H1 (cell line): ENCODE measurements at regions not wholly inside any gene's neighbourhood (a gene's known extent, or its start where the extent isn't known, plus 50 kb on each side); places are given as distances from the start of the nearest gene placed in this dataset.

Experiments used
- CTCF ChIA-PET: fragments of 300-600 bp; sonication (Branson Sonifier 250); formaldehyde crosslinking; loops from one replicate; lab custom pipeline; 2021; ENCODE audit not compliant: partially characterized antibody; lab: Charles Lee
- POLR2A ChIA-PET: fragments of 300-600 bp; sonication (Branson Sonifier 250); formaldehyde crosslinking; loops from one replicate; lab custom pipeline; 2021; ENCODE audit warnings: inconsistent platforms; ENCODE audit not compliant: partially characterized antibody; lab: Charles Lee
- DNase-seq, 2 experiments: peaks; one replicate each; pipeline versions ENCODE4 v3.0.0 to v3.0.0-alpha.2; 2010 to 2022; ENCODE audit warnings: low spot score in 2 of 2, low read depth in 1 of 2, mixed read lengths in 1 of 2
- FAIRE-seq: peaks from 2 replicates; lab custom pipeline; 2011; peaks lifted over from hg19 to GRCh38; lab: Jason Lieb, UNC
- H2AFZ ChIP-seq: 2 replicates; pipeline ENCODE4 v1.8.1; 2012; ENCODE audit warnings: low read length, inconsistent platforms
- H2AK5ac ChIP-seq: 2 replicates; pipeline ENCODE4 v1.6.1; 2013; ENCODE audit warnings: low read depth, low read length
- H2BK120ac ChIP-seq: replicated peaks from 2 replicates; pipeline ENCODE3; 2013; ENCODE audit warnings: low read depth, low read length, inconsistent platforms
- H2BK12ac ChIP-seq: 2 replicates; pipeline ENCODE4 v1.6.1; 2013; ENCODE audit warnings: low read depth, low read length
- H2BK15ac ChIP-seq: 2 replicates; pipeline ENCODE4 v1.6.1; 2013; ENCODE audit warnings: low read length
- H2BK20ac ChIP-seq: 2 replicates; pipeline ENCODE4 v1.6.1; 2013; ENCODE audit warnings: low read length
- H2BK5ac ChIP-seq: 2 replicates; pipeline ENCODE4 v1.6.1; 2013; ENCODE audit warnings: low read depth, low read length
- H3K14ac ChIP-seq: 2 replicates; pipeline ENCODE4 v1.6.1; 2013; ENCODE audit warnings: inconsistent platforms; ENCODE audit not compliant: insufficient read length
- H3K18ac ChIP-seq: 2 replicates; pipeline ENCODE4 v1.6.1; 2013; ENCODE audit warnings: low read length; ENCODE audit errors: extremely low read depth
- H3K23ac ChIP-seq: 2 replicates; pipeline ENCODE4 v1.6.1; 2013; ENCODE audit warnings: inconsistent platforms; ENCODE audit not compliant: insufficient read length
- H3K23me2 ChIP-seq: 2 replicates; pipeline ENCODE4 v1.6.1; 2013; ENCODE audit warnings: low read depth, low read length
- H3K27ac ChIP-seq: 2 replicates; pipeline ENCODE4 v1.6.1; 2011; ENCODE audit warnings: low read depth, low read length, inconsistent platforms
- H3K27me3 ChIP-seq, 4 experiments: replicated peaks in 1 of 4; 1 replicate in 1 of 4; 2 replicates in 3 of 4; pipeline versions ENCODE4 v1.6.1 to v1.8.1; 2011 to 2013; ENCODE audit warnings: low read length in 3 of 4, mild to moderate bottlenecking in 3 of 4, inconsistent platforms in 2 of 4, mixed read lengths in 2 of 4, moderate library complexity in 1 of 4; ENCODE audit not compliant: control insufficient read depth in 3 of 4, insufficient read depth in 3 of 4; ENCODE audit errors: extremely low read depth in 1 of 4
- H3K36me3 ChIP-seq, 4 experiments: 2 replicates each; pipeline versions ENCODE4 v1.6.1 to v1.8.1; 2011 to 2013; ENCODE audit warnings: mild to moderate bottlenecking in 4 of 4, low read length in 3 of 4, moderate library complexity in 2 of 4, control low read depth in 1 of 4, inconsistent platforms in 1 of 4; ENCODE audit not compliant: insufficient read depth in 4 of 4, control insufficient read depth in 2 of 4
- H3K4ac ChIP-seq: replicated peaks from 2 replicates; pipeline ENCODE3; 2013; ENCODE audit warnings: low read length, low read depth, mixed read lengths, inconsistent platforms; ENCODE audit not compliant: insufficient read length
- H3K4me1 ChIP-seq, 4 experiments: replicated peaks in 1 of 4; 1 replicate in 1 of 4; 2 replicates in 3 of 4; pipeline versions ENCODE4 v1.6.1 to v1.8.1; 2011 to 2013; ENCODE audit warnings: low read length in 3 of 4, inconsistent platforms in 2 of 4, mixed read lengths in 1 of 4; ENCODE audit not compliant: insufficient read depth in 4 of 4, control insufficient read depth in 3 of 4
- H3K4me2 ChIP-seq, 2 experiments: 2 replicates each; pipeline versions ENCODE4 v1.6.1 to v1.8.1; 2011 to 2013; ENCODE audit warnings: low read depth in 2 of 2, low read length in 2 of 2, control low read depth in 1 of 2, inconsistent platforms in 1 of 2, mild to moderate bottlenecking in 1 of 2; ENCODE audit not compliant: insufficient read depth in 1 of 2
- H3K4me3 ChIP-seq, 4 experiments: fragments of 200-600, 300-600 bp in 1 of 4; sonication (generic), shearing (Covaris generic), sonication (Bioruptor Twin) in 1 of 4; 2 replicates each; pipeline versions ENCODE4 v1.5.1 to v1.8.1; 2011 to 2016; ENCODE audit warnings: low read length in 4 of 4, low read depth in 3 of 4, control low read depth in 2 of 4, inconsistent platforms in 2 of 4, mild to moderate bottlenecking in 2 of 4, mixed read lengths in 1 of 4, moderate library complexity in 1 of 4; ENCODE audit not compliant: insufficient read depth in 2 of 4; ENCODE audit errors: extremely low read depth in 1 of 4
- H3K56ac ChIP-seq: replicated peaks from 2 replicates; pipeline ENCODE3; 2013; ENCODE audit warnings: low read depth, mild to moderate bottlenecking, mixed read lengths, low read length, inconsistent platforms; ENCODE audit not compliant: insufficient read length
- H3K79me1 ChIP-seq: 2 replicates; pipeline ENCODE4 v1.6.1; 2013; ENCODE audit warnings: low read depth, low read length, control low read depth
- H3K79me2 ChIP-seq, 2 experiments: 2 replicates each; pipeline versions ENCODE4 v1.6.1 to v1.8.1; 2012 to 2013; ENCODE audit warnings: low read length in 2 of 2, mild to moderate bottlenecking in 2 of 2, inconsistent platforms in 1 of 2; ENCODE audit not compliant: insufficient read depth in 2 of 2, control insufficient read depth in 1 of 2
- H3K9ac ChIP-seq, 4 experiments: replicated peaks in 1 of 4; 1 replicate in 1 of 4; 2 replicates in 3 of 4; pipeline versions ENCODE4 v1.6.1 to v1.8.1; 2011 to 2013; ENCODE audit warnings: low read depth in 3 of 4, low read length in 3 of 4, control low read depth in 2 of 4, mild to moderate bottlenecking in 2 of 4, moderate library complexity in 2 of 4, inconsistent platforms in 1 of 4; ENCODE audit errors: extremely low read depth in 1 of 4
- H3K9me3 ChIP-seq, 2 experiments: 2 replicates each; pipeline versions ENCODE4 v1.6.1 to v1.8.1; 2012 to 2013; ENCODE audit warnings: mild to moderate bottlenecking in 2 of 2, moderate library complexity in 2 of 2, control low read depth in 1 of 2, inconsistent platforms in 1 of 2, low read depth in 1 of 2, low read length in 1 of 2, mixed read lengths in 1 of 2; ENCODE audit not compliant: insufficient read depth in 2 of 2
- H4K20me1 ChIP-seq, 2 experiments: replicated peaks in 1 of 2; 2 replicates each; pipeline versions ENCODE3 to v1.8.1; 2011 to 2013; ENCODE audit warnings: inconsistent platforms in 2 of 2, low read length in 2 of 2, mild to moderate bottlenecking in 1 of 2; ENCODE audit not compliant: insufficient read depth in 2 of 2, control insufficient read depth in 1 of 2
- H4K5ac ChIP-seq: 2 replicates; pipeline ENCODE4 v1.6.1; 2013; ENCODE audit warnings: low read length, low read depth, mixed read lengths, inconsistent platforms; ENCODE audit not compliant: insufficient read length
- H4K8ac ChIP-seq: 2 replicates; pipeline ENCODE4 v1.8.0; 2013; ENCODE audit warnings: mild to moderate bottlenecking, moderate library complexity, low read length, inconsistent platforms; ENCODE audit not compliant: insufficient read depth; ENCODE audit errors: extremely low read depth
- H4K91ac ChIP-seq: replicated peaks from 2 replicates; pipeline ENCODE3; 2013; ENCODE audit warnings: low read length, mixed read lengths, inconsistent platforms; ENCODE audit not compliant: insufficient read length
- CEBPB ChIP-seq: IDR thresholded peaks from 2 replicates; pipeline ENCODE4 v1.6.1; 2012; ENCODE audit warnings: low read depth, low read length
- CHD2 ChIP-seq: IDR thresholded peaks from 2 replicates; pipeline ENCODE4 v1.6.1; 2012; ENCODE audit warnings: low read length, improper control_type of control experiment
- CTCF ChIP-seq, 3 experiments: IDR thresholded peaks; 1 replicate in 2 of 3; 2 replicates in 1 of 3; pipeline versions ENCODE4 v1.5.1 to v1.6.1; 2011; ENCODE audit warnings: low read length in 3 of 3, mild to moderate bottlenecking in 3 of 3, inconsistent platforms in 2 of 3, low read depth in 1 of 3, moderate library complexity in 1 of 3; ENCODE audit not compliant: insufficient read depth in 1 of 3; ENCODE audit errors: control extremely low read depth in 1 of 3
- HDAC6 ChIP-seq: IDR thresholded peaks from one replicate; pipeline ENCODE4 v1.7.1; 2012; ENCODE audit warnings: low read depth, mild to moderate bottlenecking, inconsistent platforms, low read length, moderate library complexity
- POLR2A ChIP-seq, 2 experiments: IDR thresholded peaks; 1 replicate in 1 of 2; 2 replicates in 1 of 2; pipeline ENCODE4 v1.6.1; 2011; ENCODE audit warnings: low read depth in 2 of 2, low read length in 2 of 2, mild to moderate bottlenecking in 2 of 2; ENCODE audit errors: control extremely low read depth in 1 of 2
- TAF7 ChIP-seq: optimal IDR thresholded peaks from 2 replicates; pipeline ENCODE3; 2011; ENCODE audit warnings: low read depth, mild to moderate bottlenecking, inconsistent platforms, low read length, moderate library complexity, borderline replicate concordance
- TEAD4 ChIP-seq: IDR thresholded peaks from 2 replicates; pipeline ENCODE4 v1.6.1; 2012; ENCODE audit warnings: low read depth, low read length, inconsistent platforms, mixed read lengths
- USF2 ChIP-seq: IDR thresholded peaks from 2 replicates; pipeline ENCODE4 v1.6.1; 2011; ENCODE audit warnings: low read length, improper control_type of control experiment
- WGBS, 2 experiments: shearing (Covaris generic) in 1 of 2; methylation state at CpG; one replicate each; pipeline versions ENCODE4 v1.1.6 to v1.1.7; 2013 to 2015; ENCODE audit warnings: low lambda C conversion rate in 2 of 2, mixed read lengths in 2 of 2, inconsistent platforms in 1 of 2, low coverage in 1 of 2, missing lambda C conversion rate in 1 of 2; ENCODE audit not compliant: insufficient replicate concordance in 2 of 2, insufficient coverage in 1 of 2, insufficient read length in 1 of 2; ENCODE audit errors: extremely low coverage in 1 of 2, missing lambda C conversion rate in 1 of 2; 5-methylcytosine and 5-hydroxymethylcytosine counted together
- TF ChIP-seq, protein P1 (sequence below): IDR thresholded peaks from 2 replicates; pipeline ENCODE4 v1.6.1; 2012; ENCODE audit warnings: inconsistent platforms
- TF ChIP-seq, protein P2 (sequence below): IDR thresholded peaks from 2 replicates; pipeline ENCODE4 v1.6.1; 2012; ENCODE audit warnings: inconsistent platforms

GRCh38 chr18:64318547-64318946, 169.7 kb upstream of the LINC00305 start:
- peaks cover 0 to 4% (median 0%) of the 10 kb centered on the region in 4 experiments; a peak in 1 of 7 replicates for H3K4me1 ChIP-seq
- no peak overlapping the region for H3K9ac ChIP-seq
- no peak overlapping the region for H4K8ac ChIP-seq
- H3K23ac ChIP-seq = no peak overlapping the region
- CTCF ChIA-PET = no interaction called here
- no peak overlapping the region for H2AK5ac ChIP-seq
- peaks cover 0 to 5% (median 2%) of the 10 kb centered on the region in 4 experiments; a peak in 2 of 8 replicates for H3K36me3 ChIP-seq
- no peaks in the 10 kb centered on the region for H3K79me1 ChIP-seq
- no peaks in the 10 kb centered on the region for H3K79me2 ChIP-seq
- POLR2A ChIA-PET = no interaction called here
- no peak overlapping the region for H4K5ac ChIP-seq
- DNase-seq (no peak), FAIRE-seq (no peak)
- no peak overlapping the region for H3K4me3 ChIP-seq
- no peak overlapping the region for H2AFZ ChIP-seq
- no peak overlapping the region for H3K18ac ChIP-seq
- H3K27me3 ChIP-seq = no peaks in the 10 kb centered on the region
- H2BK20ac ChIP-seq = no peak overlapping the region
- no peak overlapping the region for H3K4ac ChIP-seq
- no peaks in the 10 kb centered on the region for H4K20me1 ChIP-seq
- no peak overlapping the region for H2BK12ac ChIP-seq
- no peak overlapping the region for H2BK120ac ChIP-seq
- 100% methylated on average over 1 of the region's 1 CpG; no CpG with 5 or more reads in 1 of the 2 experiments for whole genome bisulfite sequencing, 2 experiments
- no peaks in the 10 kb centered on the region for H3K23me2 ChIP-seq
- H3K14ac ChIP-seq = no peak overlapping the region
- no peak overlapping the region for H3K27ac ChIP-seq
- H3K56ac ChIP-seq = no peak overlapping the region
- H3K4me2 ChIP-seq = no peak overlapping the region
- H2BK5ac ChIP-seq = no peak overlapping the region
- no peak overlapping the region for H4K91ac ChIP-seq
- H3K9me3 ChIP-seq = peaks cover 6 to 13% of the 10 kb centered on the region in 2 experiments; a peak in 2 of 4 replicates
- H2BK15ac ChIP-seq = no peak overlapping the region
- no peak for TF ChIP-seq CHD2
- TF ChIP-seq, protein P1, sequence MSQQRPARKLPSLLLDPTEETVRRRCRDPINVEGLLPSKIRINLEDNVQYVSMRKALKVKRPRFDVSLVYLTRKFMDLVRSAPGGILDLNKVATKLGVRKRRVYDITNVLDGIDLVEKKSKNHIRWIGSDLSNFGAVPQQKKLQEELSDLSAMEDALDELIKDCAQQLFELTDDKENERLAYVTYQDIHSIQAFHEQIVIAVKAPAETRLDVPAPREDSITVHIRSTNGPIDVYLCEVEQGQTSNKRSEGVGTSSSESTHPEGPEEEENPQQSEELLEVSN = no peak
- TF ChIP-seq TAF7 = no peak
- TF ChIP-seq HDAC6 = no peak
- no peak for TF ChIP-seq POLR2A (IDR thresholded peaks at IDR 0.05; ENCODE audit: control extremely low read depth in 1 of 2, low read depth in 2 of 2, low read length in 2 of 2)
- no peak for TF ChIP-seq TEAD4
- TF ChIP-seq CTCF (IDR thresholded peaks at IDR 0.05; ENCODE audit: control extremely low read depth in 1 of 3, insufficient read depth in 1 of 3, low read depth in 1 of 3, low read length in 3 of 3) = no peak
- TF ChIP-seq CEBPB = no peak
- no peak for TF ChIP-seq USF2
- TF ChIP-seq, protein P2, sequence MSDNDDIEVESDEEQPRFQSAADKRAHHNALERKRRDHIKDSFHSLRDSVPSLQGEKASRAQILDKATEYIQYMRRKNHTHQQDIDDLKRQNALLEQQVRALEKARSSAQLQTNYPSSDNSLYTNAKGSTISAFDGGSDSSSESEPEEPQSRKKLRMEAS = no peak
